Heart left ventricle (tissue), 13 donors: ENCODE measurements at regions not wholly inside any gene's neighbourhood (a gene's known extent, or its start where the extent isn't known, plus 50 kb on each side); places are given as distances from the start of the nearest gene placed in this dataset.

Source experiments
- CTCF ChIP-seq, 12 donors: fragments of 200-600 bp; sonication (generic) in 4 of 12; IDR thresholded peaks; one replicate each; pipeline versions ENCODE4 v1.5.0 to v1.8.0; 2018 to 2022; ENCODE audit warnings: antibody characterized with exemption in 12 of 12, mild to moderate bottlenecking in 5 of 12
- POLR2A ChIP-seq, 2 donors: fragments of 450-650 bp; IDR thresholded peaks; one replicate each; pipeline ENCODE4 v1.6.1; 2017; ENCODE audit warnings: antibody characterized with exemption in 2 of 2, mild to moderate bottlenecking in 2 of 2, moderate library complexity in 2 of 2
- donor health status: ischemic (EF 13 %, LVEDD 7.1; RV severe dilation, severe dysfunction).
- donor health status: DM: no; HTN: yes; CAD: no.
- donor health status: DM: no; HTN: no; CAD: no.
- donor health status: ischemic (EF 25% LVEDD 6.9; RV normal size, moderate dysfunction).
- donor health status: ischemic (EF 25% LVEDD 5.7; RV mildly dilated, moderate dysfunction).
- donor health status: ischemic (EF 35%, LVEDD 5.7; RV mildly dilated, moderate dysfunction).
- donor health status: nonischemic (EF 11% LVEDD 7.7; RV severe dilation, severe dysfunction).
- donor health status: DM: yes; HTN: yes; CAD: no.
- donor health status: PGD.
- donor health status: ischemic (EF 29% LVEDD 5.4; RV normal size, mild dysfunction).
- donor health status: nonischemic (EF 23%, LVEDD 6.1; RV moderate dilation, normal function).

- no peak for TF ChIP-seq CTCF (IDR thresholded peaks at IDR 0.05)
- no peak for TF ChIP-seq POLR2A (IDR thresholded peaks at IDR 0.05)
Observed at GRCh38 chr5:56633950-56634349, 181.4 kb upstream of the MAP3K1 start.
